OCI-LY1 (cell line): ENCODE measurements at regions not wholly inside any gene's neighbourhood (a gene's known extent, or its start where the extent isn't known, plus 50 kb on each side); places are given as distances from the start of the nearest gene placed in this dataset.

ENCODE experiments used
- H2AFZ ChIP-seq: fragments of 200-600 bp; sonication (generic), shearing (Covaris generic); 2 replicates; pipeline ENCODE4 v1.6.0; 2014; ENCODE audit warnings: antibody characterized with exemption, mild to moderate bottlenecking, low read length
- H3F3A ChIP-seq: fragments of 200-600 bp; sonication (generic), shearing (Covaris generic); 2 replicates; pipeline ENCODE4 v1.6.0; 2014; ENCODE audit warnings: mild to moderate bottlenecking, antibody characterized with exemption, low read length, moderate library complexity; ENCODE audit not compliant: insufficient read depth
- H3K27ac ChIP-seq: fragments of 200-600 bp; sonication (generic); 2 replicates; pipeline ENCODE4 v1.5.1; 2014; ENCODE audit warnings: low read length, mixed run types, mild to moderate bottlenecking, low read depth; ENCODE audit not compliant: poor library complexity, severe bottlenecking
- H3K27me3 ChIP-seq: fragments of 200-600 bp; sonication (generic); 2 replicates; pipeline ENCODE4 v1.6.0; 2014; ENCODE audit warnings: antibody characterized with exemption, mild to moderate bottlenecking, low read length, moderate library complexity; ENCODE audit not compliant: insufficient read depth
- H3K36me3 ChIP-seq: fragments of 200-600 bp; sonication (generic); 2 replicates; pipeline ENCODE4 v1.6.1; 2014; ENCODE audit warnings: mild to moderate bottlenecking, antibody characterized with exemption, low read length, moderate library complexity, mixed read lengths; ENCODE audit not compliant: insufficient read depth
- H3K4me1 ChIP-seq: fragments of 200-600 bp; sonication (generic); 2 replicates; pipeline ENCODE4 v1.5.1; 2014; ENCODE audit warnings: mild to moderate bottlenecking, low read length, moderate library complexity; ENCODE audit not compliant: insufficient read depth, severe bottlenecking
- H3K4me2 ChIP-seq: fragments of 200-600 bp; sonication (generic), shearing (Covaris generic); 2 replicates; pipeline ENCODE4 v1.6.1; 2014; ENCODE audit warnings: low read length
- H3K4me3 ChIP-seq: fragments of 200-600 bp; sonication (generic); 2 replicates; pipeline ENCODE4 v1.5.1; 2014; ENCODE audit warnings: low read length, low read depth, mild to moderate bottlenecking, mixed read lengths; ENCODE audit not compliant: poor library complexity, severe bottlenecking
- H3K79me2 ChIP-seq: fragments of 200-600 bp; shearing (Covaris generic); 2 replicates; pipeline ENCODE4 v1.6.1; 2016; ENCODE audit warnings: mixed run types, low read length, mixed read lengths; ENCODE audit not compliant: insufficient read depth
- H3K9ac ChIP-seq: fragments of 200-600 bp; sonication (generic), shearing (Covaris generic); 2 replicates; pipeline ENCODE4 v1.6.1; 2014; ENCODE audit warnings: mild to moderate bottlenecking, low read length, mixed read lengths
- H3K9me2 ChIP-seq: fragments of 200-600 bp; sonication (generic), shearing (Covaris generic); 2 replicates; pipeline ENCODE4 v1.6.1; 2014; ENCODE audit warnings: low read depth, mild to moderate bottlenecking, low read length, mixed read lengths
- H3K9me3 ChIP-seq: fragments of 200-600 bp; shearing (Covaris generic); 2 replicates; pipeline ENCODE4 v1.6.1; 2014; ENCODE audit warnings: low read length, mixed read lengths
- H4K20me1 ChIP-seq: fragments of 200-600 bp; sonication (generic), shearing (Covaris generic); 2 replicates; pipeline ENCODE4 v1.6.0; 2016; ENCODE audit warnings: mild to moderate bottlenecking, low read length; ENCODE audit not compliant: insufficient read depth
- CTCF ChIP-seq: fragments of 200-600 bp; sonication (generic), shearing (Covaris generic); IDR thresholded peaks from 2 replicates; pipeline ENCODE4 v1.5.1; 2017; ENCODE audit warnings: mild to moderate bottlenecking, antibody characterized with exemption, low read length, moderate library complexity, mixed read lengths
- EZH2 ChIP-seq: fragments of 200-600 bp; sonication (generic), shearing (Covaris generic); IDR thresholded peaks from 2 replicates; pipeline ENCODE4 v1.8.0; 2017; ENCODE audit warnings: borderline replicate concordance, mixed run types, mild to moderate bottlenecking, antibody characterized with exemption, low read length, moderate library complexity, mixed read lengths

GRCh38 chr16:48444574-48444973 is 59.4 kb upstream of the SIAH1 start:
- no peaks in the 10 kb centered on the region for H3K36me3 ChIP-seq
- H3K4me1 ChIP-seq = no peaks in the 10 kb centered on the region
- no peak overlapping the region for H3K9ac ChIP-seq
- no peak overlapping the region for H3K27ac ChIP-seq
- H4K20me1 ChIP-seq = no peaks in the 10 kb centered on the region
- no peak overlapping the region for H2AFZ ChIP-seq
- no peaks in the 10 kb centered on the region for H3K79me2 ChIP-seq
- H3K4me3 ChIP-seq = no peak overlapping the region
- no peak overlapping the region for H3K4me2 ChIP-seq
- no peaks in the 10 kb centered on the region for H3K27me3 ChIP-seq
- no peaks in the 10 kb centered on the region for H3F3A ChIP-seq
- H3K9me2 ChIP-seq = no peaks in the 10 kb centered on the region
- no peak for TF ChIP-seq EZH2
- no peak for TF ChIP-seq CTCF
- no peaks in the 10 kb centered on the region for H3K9me3 ChIP-seq

GRCh38 chr16:48442379-48442778 is 57.2 kb upstream of the SIAH1 start:
- H3K9ac ChIP-seq = no peak overlapping the region
- H3F3A ChIP-seq = no peaks in the 10 kb centered on the region
- TF ChIP-seq EZH2 (no peak), CTCF (no peak)
- H3K4me2 ChIP-seq = no peak overlapping the region
- no peaks in the 10 kb centered on the region for H3K9me3 ChIP-seq
- no peak overlapping the region for H3K4me3 ChIP-seq
- no peaks in the 10 kb centered on the region for H3K27me3 ChIP-seq
- no peaks in the 10 kb centered on the region for H3K79me2 ChIP-seq
- H4K20me1 ChIP-seq = no peaks in the 10 kb centered on the region
- no peak overlapping the region for H2AFZ ChIP-seq
- no peak overlapping the region for H3K27ac ChIP-seq
- no peaks in the 10 kb centered on the region for H3K36me3 ChIP-seq
- no peaks in the 10 kb centered on the region for H3K9me2 ChIP-seq
- H3K4me1 ChIP-seq = no peaks in the 10 kb centered on the region

DNA sequence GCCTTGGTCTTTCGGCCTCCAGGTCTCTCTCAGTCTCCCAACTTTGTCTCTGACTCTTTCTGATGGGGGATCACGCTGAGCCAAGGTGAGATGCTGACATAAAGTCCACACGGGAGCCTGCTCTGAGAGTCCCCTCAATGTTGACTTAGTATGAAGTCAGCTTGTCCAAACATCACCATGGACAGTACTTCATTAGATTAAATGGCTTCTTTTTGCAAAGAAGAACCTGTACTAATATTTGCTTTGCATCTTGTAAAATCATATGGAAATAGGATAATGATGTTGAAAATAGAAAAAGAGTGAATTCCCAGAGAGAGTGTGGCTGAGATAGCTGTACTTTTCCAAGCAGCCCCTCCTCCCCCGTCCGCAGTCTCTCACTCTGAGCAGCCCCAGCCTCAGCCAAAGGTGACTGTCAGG is 56.7 kb upstream of the SIAH1 start:
- no peak overlapping the region for H3K4me3 ChIP-seq
- H3K27ac ChIP-seq = no peak overlapping the region
- no peak overlapping the region for H2AFZ ChIP-seq
- no peaks in the 10 kb centered on the region for H3K9me3 ChIP-seq
- H3K4me1 ChIP-seq = no peaks in the 10 kb centered on the region
- H3K79me2 ChIP-seq = no peaks in the 10 kb centered on the region
- no peaks in the 10 kb centered on the region for H4K20me1 ChIP-seq
- H3K9me2 ChIP-seq = no peaks in the 10 kb centered on the region
- H3F3A ChIP-seq = no peaks in the 10 kb centered on the region
- H3K27me3 ChIP-seq = no peaks in the 10 kb centered on the region
- H3K9ac ChIP-seq = no peak overlapping the region
- no peak overlapping the region for H3K4me2 ChIP-seq
- no peaks in the 10 kb centered on the region for H3K36me3 ChIP-seq
- TF ChIP-seq EZH2 (no peak), CTCF (no peak)
